ENCODE measurements at regions not wholly inside any gene's neighbourhood (a gene's known extent, or its start where the extent isn't known, plus 50 kb on each side); places are given as distances from the start of the nearest gene placed in this dataset.
A peak's percentile ranks its signal among the peaks of the same experiment; 100 is the strongest.
"Not testable (repeated sequence)": the region's sequence is repeated elsewhere in the genome, so short reads cannot be mapped to it uniquely, and the experiment has no call there.

GRCh38 chr11:81769906-81770305, 963.8 kb downstream of the FAM181B start:
- DNase-seq (ENCODE audit: low read depth, low spot score): not testable (repeated sequence)

GRCh38 chr11:81756864-81757595, 976.6 kb downstream of the FAM181B start:
- no peak for DNase-seq (ENCODE audit: low read depth, low spot score)

GRCh38 chr11:81749245-81749644, 984.4 kb downstream of the FAM181B start:
- DNase-seq (ENCODE audit: low read depth, low spot score): no peak

DNA sequence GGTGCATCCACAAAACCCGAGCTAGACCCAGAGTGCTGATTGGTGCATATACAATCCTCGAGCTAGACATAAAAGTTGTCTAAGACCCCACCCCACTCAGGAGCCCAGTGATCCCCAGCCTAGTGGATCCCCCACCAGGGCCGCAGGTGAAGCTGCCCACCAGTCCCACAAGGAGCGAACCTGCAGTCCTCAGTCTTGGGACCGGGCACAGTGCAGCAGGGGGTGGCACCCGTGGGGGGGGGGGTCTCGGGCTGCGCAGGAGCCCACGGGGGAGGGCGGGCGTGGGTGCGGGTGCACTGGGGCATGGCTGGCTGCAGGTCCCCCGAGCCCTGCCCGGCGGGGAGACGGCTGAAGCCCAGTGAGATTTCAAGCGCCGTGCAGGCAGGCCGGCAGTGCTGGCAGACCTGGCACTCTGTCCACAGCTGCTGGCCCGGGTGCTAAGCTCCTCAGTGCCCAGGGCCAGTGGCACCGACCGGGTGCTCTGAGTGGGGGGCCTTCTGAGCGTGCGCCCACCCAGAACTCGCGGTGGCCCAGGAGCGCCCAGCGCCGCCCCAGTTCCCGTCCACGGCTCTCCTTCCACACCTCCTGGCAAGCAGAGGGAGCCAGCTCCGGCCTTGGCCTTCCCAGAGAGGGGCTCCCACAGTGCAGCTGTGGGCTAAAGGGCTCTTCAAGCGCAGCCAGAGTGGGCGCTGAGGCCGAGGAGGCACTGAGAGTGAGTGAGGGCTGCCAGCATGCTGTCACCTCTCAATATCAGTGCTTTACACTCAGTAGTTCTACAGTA, 989.1 kb downstream of the FAM181B start:
- DNase-seq (ENCODE audit: low read depth, low spot score): no peak

DNA sequence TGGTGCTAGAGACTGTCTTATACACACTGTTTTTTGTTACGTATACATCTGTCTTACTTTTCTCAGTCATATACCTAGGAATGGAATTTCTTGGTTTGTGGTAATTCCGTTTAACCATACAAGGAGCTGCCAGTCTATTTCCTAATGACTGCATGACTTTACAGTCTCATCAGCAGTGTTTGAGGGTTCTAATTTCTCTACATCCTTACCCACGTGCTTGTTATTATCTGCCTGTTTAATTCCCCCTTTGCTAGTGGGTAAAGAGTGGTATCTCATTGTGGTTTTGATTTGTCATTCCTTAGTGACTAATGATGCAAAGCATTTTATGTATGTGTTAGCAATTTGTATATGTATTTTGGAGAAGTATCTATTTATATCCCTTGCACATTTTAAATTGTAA, 1008.0 kb downstream of the FAM181B start:
- DNase-seq (ENCODE audit: low read depth, low spot score): no peak

GRCh38 chr11:81717695-81718094, 1016.0 kb downstream of the FAM181B start:
- DNase-seq (ENCODE audit: low read depth, low spot score): no peak

DNA sequence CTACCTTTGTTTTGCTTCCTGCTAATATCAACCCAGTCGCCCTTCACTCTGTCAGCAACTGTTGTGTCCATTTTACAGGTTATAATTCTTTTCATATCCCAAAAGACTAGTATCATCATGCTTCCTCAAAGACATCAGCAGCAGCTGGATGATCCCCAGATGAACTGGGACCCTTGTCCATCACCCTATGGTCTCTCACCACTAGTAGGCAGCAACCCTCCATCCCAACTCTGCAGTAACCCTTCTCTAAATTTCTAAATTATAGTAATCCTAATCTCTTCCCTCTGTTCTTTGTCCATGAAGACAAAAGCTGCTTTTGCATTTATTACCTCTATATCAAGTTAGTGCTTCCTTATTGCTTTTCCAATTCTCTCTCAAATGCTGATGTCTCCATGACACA, 1025.8 kb downstream of the FAM181B start:
- DNase-seq (ENCODE audit: low read depth, low spot score): no peak

DNA sequence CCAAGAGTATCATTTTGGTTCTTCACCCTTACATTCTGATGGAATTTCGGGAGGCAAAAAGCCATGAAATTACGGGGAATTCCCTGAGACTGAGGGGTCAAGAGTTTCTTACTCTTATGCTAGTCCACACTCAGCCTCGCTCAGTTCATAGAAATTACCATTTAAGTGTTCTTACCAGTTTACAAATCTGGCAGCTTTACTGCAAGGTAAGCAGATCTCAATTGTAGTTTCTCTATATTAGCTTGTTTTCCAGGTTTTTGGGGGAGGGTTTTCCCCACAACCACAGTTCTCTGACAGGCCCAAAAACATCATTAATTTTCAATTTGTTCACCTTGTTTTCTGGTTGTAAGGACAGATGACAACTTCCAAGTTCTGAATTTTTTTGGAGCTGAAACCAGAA, 1028.4 kb downstream of the FAM181B start:
- no peak for DNase-seq (ENCODE audit: low read depth, low spot score)

DNA sequence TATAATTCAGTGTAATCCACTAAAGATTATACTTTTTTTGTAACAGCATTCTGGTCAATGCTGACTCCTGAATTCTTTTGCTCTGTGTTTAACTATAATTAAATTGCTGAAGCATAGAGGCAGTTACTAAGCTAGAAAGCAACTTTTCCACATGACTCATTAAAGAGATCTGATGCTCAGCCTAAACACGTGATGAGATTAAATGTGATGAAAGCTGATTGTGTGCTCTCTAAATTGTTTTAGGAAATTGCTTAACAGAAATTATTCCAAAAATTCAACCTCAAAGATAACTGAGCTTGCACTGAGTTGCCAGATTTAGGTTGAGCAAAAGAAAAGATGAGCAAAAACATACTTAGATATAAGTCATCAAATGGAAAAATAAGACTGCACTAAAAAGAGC, 1033.6 kb downstream of the FAM181B start:
- no peak for DNase-seq (ENCODE audit: low read depth, low spot score)

- no peak for DNase-seq (ENCODE audit: low read depth, low spot score)
Measured at GRCh38 chr11:81687057-81687456, 1046.6 kb downstream of the FAM181B start.

- DNase-seq (ENCODE audit: low read depth, low spot score): no peak
Measured at GRCh38 chr11:81674211-81674610, 1059.5 kb downstream of the FAM181B start.

DNA sequence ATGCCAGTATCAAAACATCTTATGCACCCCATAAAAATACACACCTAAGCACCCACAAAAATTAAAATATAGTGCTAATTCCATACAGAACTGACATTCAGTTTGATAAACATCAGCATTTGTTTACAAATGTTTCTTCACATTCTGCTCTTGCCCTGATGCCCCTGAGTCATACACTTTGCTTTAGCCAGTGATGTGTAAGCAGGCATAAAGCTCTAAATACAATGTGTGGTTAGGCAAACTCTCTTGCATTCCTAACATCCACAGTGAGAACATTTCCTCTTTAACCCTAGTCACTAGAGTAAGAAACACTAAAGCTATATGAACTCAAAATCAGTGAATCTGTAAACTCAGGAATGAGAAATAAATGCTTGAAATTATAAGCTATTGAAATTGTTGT, 1060.7 kb downstream of the FAM181B start:
- peak; percentile 6 for DNase-seq (ENCODE audit: low read depth, low spot score)

- no peak for DNase-seq (ENCODE audit: low read depth, low spot score)
Measured at GRCh38 chr11:81669935-81670543, 1063.6 kb downstream of the FAM181B start.

DNA sequence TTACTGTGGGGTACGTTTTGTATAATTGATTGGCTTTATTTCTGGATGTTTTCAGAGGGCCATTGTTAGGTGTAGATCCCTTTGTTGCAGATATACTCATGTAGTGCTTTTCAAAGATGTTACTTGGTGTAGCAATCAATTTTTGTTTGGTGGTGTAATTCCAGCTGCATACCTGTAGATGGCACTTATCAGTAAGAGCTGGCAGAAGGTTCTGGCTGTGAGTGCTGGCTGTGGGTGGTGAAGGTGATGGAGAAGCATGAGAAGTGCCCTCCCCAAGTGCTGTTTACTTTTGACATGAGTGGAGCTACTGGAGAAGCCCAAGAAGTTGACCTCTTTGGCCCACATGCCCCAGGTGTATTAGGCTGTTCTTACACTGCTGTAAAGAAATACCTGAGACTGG, 1074.9 kb downstream of the FAM181B start:
- no peak for DNase-seq (ENCODE audit: low read depth, low spot score)

DNA sequence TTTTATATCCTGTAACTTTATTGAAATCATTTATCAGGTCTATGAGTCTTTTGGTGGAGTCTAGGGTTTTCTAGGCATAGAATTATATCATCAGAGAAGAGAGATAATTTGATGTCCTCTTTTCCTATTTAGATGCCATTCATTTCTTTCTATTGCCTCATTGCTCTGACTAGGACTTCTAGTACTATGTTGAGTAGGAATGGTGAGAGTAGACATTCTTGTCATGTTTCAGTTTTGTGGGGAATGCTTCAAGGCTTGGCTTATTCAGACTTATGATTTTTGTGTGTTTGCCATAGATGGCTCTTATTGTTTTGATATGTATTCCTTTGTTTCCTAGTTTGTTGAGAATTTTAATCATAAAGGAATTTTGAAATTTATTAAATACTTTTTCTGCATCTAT, 1078.3 kb downstream of the FAM181B start:
- no peak for DNase-seq (ENCODE audit: low read depth, low spot score)

GRCh38 chr11:81647374-81647773, 1086.3 kb downstream of the FAM181B start:
- DNase-seq (ENCODE audit: low read depth, low spot score): no peak

- DNase-seq (ENCODE audit: low read depth, low spot score): peak; percentile 40
Measured at GRCh38 chr11:81644239-81644840, 1089.3 kb downstream of the FAM181B start.

GRCh38 chr11:81634483-81634882, 1099.2 kb downstream of the FAM181B start:
- DNase-seq (ENCODE audit: low read depth, low spot score): no peak

- no peak for DNase-seq (ENCODE audit: low read depth, low spot score)
Measured at GRCh38 chr11:81602508-81602907, 1131.2 kb downstream of the FAM181B start.

DNA sequence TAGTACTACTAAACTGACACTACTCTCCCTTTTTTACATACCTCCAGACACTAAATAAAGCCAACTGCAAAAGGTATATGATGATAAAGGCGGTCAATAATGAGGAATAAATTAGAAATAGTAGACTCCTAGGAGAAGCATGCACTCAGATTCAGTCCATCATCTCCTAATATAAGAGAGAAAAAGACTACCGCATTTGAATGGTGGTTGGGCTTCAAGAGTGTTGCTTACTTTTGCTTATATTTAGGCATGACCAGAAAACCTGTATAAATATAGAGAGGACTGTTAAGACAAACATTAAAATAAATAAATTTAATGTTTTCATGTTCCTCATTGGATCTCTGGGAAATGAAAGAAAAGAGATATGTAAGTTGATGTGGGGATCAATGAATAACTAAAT, 1137.0 kb downstream of the FAM181B start:
- peak; percentile 36 for DNase-seq (ENCODE audit: low read depth, low spot score)

DNA sequence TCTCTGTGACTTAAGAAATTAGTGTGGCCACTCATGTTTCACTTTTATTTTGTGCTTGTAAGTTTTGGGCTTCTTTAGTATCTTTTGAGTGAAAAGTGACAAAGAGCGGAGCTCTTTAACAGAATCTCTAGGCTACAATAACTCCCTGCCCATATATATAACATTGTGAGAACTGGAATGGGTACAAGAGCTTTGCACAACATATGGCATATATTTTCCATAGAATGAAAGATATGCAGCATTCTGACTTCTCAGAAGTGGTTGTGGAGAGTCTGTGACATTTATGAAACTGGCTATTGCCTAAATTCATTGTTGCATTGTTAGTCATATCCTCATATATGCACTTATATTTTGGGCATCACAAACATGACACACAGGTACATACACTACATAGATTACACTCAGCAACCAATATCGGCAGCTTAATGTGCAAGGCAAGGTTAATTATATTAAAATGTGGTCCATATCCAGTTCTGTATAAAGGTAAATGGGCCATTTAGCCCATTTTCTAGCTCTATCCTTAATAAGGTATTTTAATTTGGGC, 1148.2 kb downstream of the FAM181B start:
- no peak for DNase-seq (ENCODE audit: low read depth, low spot score)

- no peak for DNase-seq (ENCODE audit: low read depth, low spot score)
Measured at GRCh38 chr11:81579339-81579738, 1154.3 kb downstream of the FAM181B start.

Data from smooth muscle cell of the brain vasculature (primary cell).